Astrocyte (in vitro differentiated cells and primary cell): ENCODE measurements at regions not wholly inside any gene's neighbourhood (a gene's known extent, or its start where the extent isn't known, plus 50 kb on each side); places are given as distances from the start of the nearest gene placed in this dataset.

ENCODE experiments used
- DNase-seq: peaks from one replicate; pipeline ENCODE4 v3.0.0-alpha.2; 2010; ENCODE audit warnings: low read depth
- FAIRE-seq: peaks from 2 replicates; lab custom pipeline; 2011; peaks lifted over from hg19 to GRCh38; lab: Jason Lieb, UNC
- H2AFZ ChIP-seq: 2 replicates; pipeline ENCODE4 v1.6.0; 2012; ENCODE audit warnings: low read depth, low read length, inconsistent platforms
- H3K27ac ChIP-seq: 2 replicates; pipeline ENCODE4 v1.5.1; 2011; ENCODE audit warnings: low read depth, low read length, inconsistent platforms
- H3K27me3 ChIP-seq: 2 replicates; pipeline ENCODE4 v1.6.0; 2011; ENCODE audit warnings: low read length, inconsistent platforms; ENCODE audit not compliant: insufficient read depth
- H3K36me3 ChIP-seq: 2 replicates; pipeline ENCODE4 v1.5.1; 2011; ENCODE audit warnings: low read length, inconsistent platforms; ENCODE audit not compliant: insufficient read depth
- H3K4me1 ChIP-seq: 2 replicates; pipeline ENCODE4 v1.5.1; 2011; ENCODE audit warnings: low read length, inconsistent platforms; ENCODE audit not compliant: insufficient read depth
- H3K4me2 ChIP-seq: 2 replicates; pipeline ENCODE4 v1.6.0; 2012; ENCODE audit warnings: low read length, inconsistent platforms
- H3K4me3 ChIP-seq: 2 replicates; pipeline ENCODE4 v1.5.1; 2011; ENCODE audit warnings: low read depth, mild to moderate bottlenecking, low read length, inconsistent platforms; ENCODE audit not compliant: insufficient read depth
- H3K79me2 ChIP-seq: 2 replicates; pipeline ENCODE4 v1.6.0; 2012; ENCODE audit warnings: mild to moderate bottlenecking, low read length, inconsistent platforms; ENCODE audit not compliant: insufficient read depth
- H3K9ac ChIP-seq: 2 replicates; pipeline ENCODE4 v1.6.0; 2012; ENCODE audit warnings: mild to moderate bottlenecking, low read length, inconsistent platforms
- H3K9me3 ChIP-seq: 2 replicates; pipeline ENCODE4 v1.5.1; 2012; ENCODE audit warnings: low read depth, mild to moderate bottlenecking, low read length, inconsistent platforms; ENCODE audit not compliant: insufficient read depth
- H4K20me1 ChIP-seq: 2 replicates; pipeline ENCODE4 v1.6.0; 2012; ENCODE audit warnings: low read length, inconsistent platforms; ENCODE audit not compliant: insufficient read depth
- H3K27ac Mint-ChIP-seq: one replicate; pipeline ENCODE4 v1.8.0; 2021; ENCODE audit warnings: mild to moderate bottlenecking, mixed read lengths; ENCODE audit not compliant: unreplicated experiment
- H3K27me3 Mint-ChIP-seq: one replicate; pipeline ENCODE4 v1.8.0; 2021; ENCODE audit warnings: low read depth, mixed read lengths; ENCODE audit not compliant: unreplicated experiment
- H3K36me3 Mint-ChIP-seq: one replicate; pipeline ENCODE4 v1.8.0; 2021; ENCODE audit warnings: low read depth, mixed read lengths; ENCODE audit not compliant: unreplicated experiment
- H3K4me1 Mint-ChIP-seq: one replicate; pipeline ENCODE4 v1.8.0; 2021; ENCODE audit warnings: low read depth, mixed read lengths; ENCODE audit not compliant: unreplicated experiment
- H3K4me3 Mint-ChIP-seq: one replicate; pipeline ENCODE4 v1.8.0; 2021; ENCODE audit warnings: mild to moderate bottlenecking, moderate library complexity, mixed read lengths; ENCODE audit not compliant: unreplicated experiment
- H3K9me3 Mint-ChIP-seq: one replicate; pipeline ENCODE4 v1.8.0; 2021; ENCODE audit warnings: mild to moderate bottlenecking, mixed read lengths; ENCODE audit not compliant: unreplicated experiment
- EZH2 ChIP-seq: IDR thresholded peaks from 2 replicates; pipeline ENCODE4 v1.6.1; 2012; ENCODE audit warnings: mild to moderate bottlenecking, low read length, inconsistent platforms; ENCODE audit not compliant: insufficient read depth
- TF ChIP-seq, protein P1 (sequence below): IDR thresholded peaks from 2 replicates; pipeline ENCODE4 v1.5.1; 2011; ENCODE audit warnings: low read depth, mild to moderate bottlenecking, inconsistent platforms, low read length, moderate library complexity; ENCODE audit not compliant: insufficient read depth

DNA sequence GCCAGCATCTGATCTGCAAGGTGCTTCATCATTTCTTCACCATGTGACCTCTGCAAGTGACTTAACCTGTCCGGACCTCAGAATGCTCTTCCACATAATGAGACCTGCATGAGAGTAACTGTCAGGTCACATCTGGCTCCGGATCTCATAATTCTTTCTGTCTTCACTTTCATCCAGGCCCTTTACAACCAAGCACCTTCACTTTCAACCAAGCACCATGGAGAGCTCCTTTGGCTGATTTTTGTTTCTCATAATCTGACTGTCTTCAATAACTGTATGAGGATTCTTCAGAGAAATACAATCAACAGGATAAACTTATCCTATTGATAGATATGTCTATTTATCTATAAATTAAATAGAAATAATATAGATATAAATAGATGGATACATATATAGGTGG lies 148.1 kb downstream of the VCX3A start:
- H3K27ac Mint-ChIP-seq = no peak overlapping the region
- Histone ChIP-seq H3K27me3 (no peaks in the 10 kb centered on the region), H4K20me1 (no peaks in the 10 kb centered on the region), H3K36me3 (no peaks in the 10 kb centered on the region), H3K79me2 (no peaks in the 10 kb centered on the region), H3K9me3 (no peaks in the 10 kb centered on the region), H3K9ac (no peak overlapping the region), H3K4me1 (no peaks in the 10 kb centered on the region), H3K27ac (no peak overlapping the region), H2AFZ (no peak overlapping the region), H3K4me2 (no peak overlapping the region), H3K4me3 (no peak overlapping the region)
- no peak for FAIRE-seq
- TF ChIP-seq, protein P1, sequence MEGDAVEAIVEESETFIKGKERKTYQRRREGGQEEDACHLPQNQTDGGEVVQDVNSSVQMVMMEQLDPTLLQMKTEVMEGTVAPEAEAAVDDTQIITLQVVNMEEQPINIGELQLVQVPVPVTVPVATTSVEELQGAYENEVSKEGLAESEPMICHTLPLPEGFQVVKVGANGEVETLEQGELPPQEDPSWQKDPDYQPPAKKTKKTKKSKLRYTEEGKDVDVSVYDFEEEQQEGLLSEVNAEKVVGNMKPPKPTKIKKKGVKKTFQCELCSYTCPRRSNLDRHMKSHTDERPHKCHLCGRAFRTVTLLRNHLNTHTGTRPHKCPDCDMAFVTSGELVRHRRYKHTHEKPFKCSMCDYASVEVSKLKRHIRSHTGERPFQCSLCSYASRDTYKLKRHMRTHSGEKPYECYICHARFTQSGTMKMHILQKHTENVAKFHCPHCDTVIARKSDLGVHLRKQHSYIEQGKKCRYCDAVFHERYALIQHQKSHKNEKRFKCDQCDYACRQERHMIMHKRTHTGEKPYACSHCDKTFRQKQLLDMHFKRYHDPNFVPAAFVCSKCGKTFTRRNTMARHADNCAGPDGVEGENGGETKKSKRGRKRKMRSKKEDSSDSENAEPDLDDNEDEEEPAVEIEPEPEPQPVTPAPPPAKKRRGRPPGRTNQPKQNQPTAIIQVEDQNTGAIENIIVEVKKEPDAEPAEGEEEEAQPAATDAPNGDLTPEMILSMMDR = no peak
- no peak for TF ChIP-seq EZH2
- no peak overlapping the region for H3K4me3 Mint-ChIP-seq
- no peaks in the 10 kb centered on the region for H3K9me3 Mint-ChIP-seq
- H3K27me3 Mint-ChIP-seq = no peaks in the 10 kb centered on the region
- H3K36me3 Mint-ChIP-seq = no peaks in the 10 kb centered on the region
- H3K4me1 Mint-ChIP-seq = no peaks in the 10 kb centered on the region
- DNase-seq = no peak

DNA sequence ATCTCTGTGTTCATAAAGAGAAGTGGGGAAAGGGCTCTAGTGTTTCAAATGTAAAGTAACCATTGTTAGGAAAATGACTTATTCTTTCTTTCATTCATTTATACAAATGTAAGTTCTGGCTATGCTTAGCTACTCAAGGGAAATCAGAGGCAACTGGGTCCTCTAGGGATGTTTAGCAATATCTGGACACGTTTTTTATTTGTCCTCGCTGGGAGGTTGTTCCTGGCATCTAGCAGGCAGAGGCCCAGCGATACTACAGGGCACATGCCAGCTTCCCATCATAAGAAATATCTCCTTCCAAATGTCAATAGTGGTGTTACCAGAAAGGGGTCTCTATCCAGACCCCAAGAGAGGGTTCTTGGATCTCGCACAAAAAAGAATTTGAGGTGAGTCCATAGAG lies 150.0 kb downstream of the VCX3A start:
- no peaks in the 10 kb centered on the region for H3K9me3 ChIP-seq
- H3K27me3 ChIP-seq = no peaks in the 10 kb centered on the region
- no peaks in the 10 kb centered on the region for H4K20me1 ChIP-seq
- no peaks in the 10 kb centered on the region for H3K27me3 Mint-ChIP-seq
- H3K36me3 Mint-ChIP-seq = no peaks in the 10 kb centered on the region
- H3K27ac Mint-ChIP-seq = no peak overlapping the region
- no peak overlapping the region for H2AFZ ChIP-seq
- H3K36me3 ChIP-seq = no peaks in the 10 kb centered on the region
- no peak overlapping the region for H3K9ac ChIP-seq
- no peak for FAIRE-seq
- TF ChIP-seq EZH2 = no peak
- TF ChIP-seq, protein P1 = no peak
- H3K79me2 ChIP-seq = no peaks in the 10 kb centered on the region
- no peak overlapping the region for H3K4me2 ChIP-seq
- no peak for DNase-seq
- no peaks in the 10 kb centered on the region for H3K9me3 Mint-ChIP-seq
- H3K4me1 ChIP-seq = no peaks in the 10 kb centered on the region
- H3K27ac ChIP-seq = no peak overlapping the region
- no peak overlapping the region for H3K4me3 Mint-ChIP-seq
- H3K4me3 ChIP-seq = no peak overlapping the region
- H3K4me1 Mint-ChIP-seq = no peaks in the 10 kb centered on the region

DNA sequence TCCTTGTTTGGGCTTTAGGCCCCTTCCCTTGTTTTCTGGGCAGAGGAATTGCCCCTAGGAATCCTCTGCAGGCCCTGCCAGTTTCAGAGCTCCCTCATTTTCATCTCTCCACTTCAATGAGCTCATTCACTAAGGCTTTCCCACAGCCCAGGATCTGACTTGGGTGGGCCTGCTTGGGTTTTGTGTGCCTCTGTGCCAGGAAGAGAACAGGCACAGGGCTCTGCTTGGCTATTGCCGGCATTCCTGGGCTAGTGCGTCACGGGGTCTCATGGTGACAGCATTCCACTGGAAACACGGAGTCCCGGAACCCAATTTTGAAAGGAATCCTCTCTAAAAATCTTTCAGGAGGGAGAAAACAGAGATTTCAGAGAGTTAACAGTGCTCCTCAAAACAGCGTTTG lies 150.5 kb downstream of the VCX3A start:
- no peak for FAIRE-seq
- H4K20me1 ChIP-seq = no peaks in the 10 kb centered on the region
- no peak overlapping the region for H3K4me3 Mint-ChIP-seq

More for the DNA sequence above, 150.5 kb downstream of the VCX3A start:
- H3K27me3 ChIP-seq = no peaks in the 10 kb centered on the region
- H3K9me3 ChIP-seq = no peaks in the 10 kb centered on the region
- no peaks in the 10 kb centered on the region for H3K36me3 ChIP-seq
- no peak overlapping the region for H3K4me3 ChIP-seq
- no peak for DNase-seq
- TF ChIP-seq, protein P1 = no peak
- no peak for TF ChIP-seq EZH2
- H3K9ac ChIP-seq = no peak overlapping the region
- Mint-ChIP-seq H3K27ac (no peak overlapping the region), H3K27me3 (no peaks in the 10 kb centered on the region), H3K4me1 (no peaks in the 10 kb centered on the region), H3K9me3 (no peaks in the 10 kb centered on the region), H3K36me3 (no peaks in the 10 kb centered on the region)
- H3K4me1 ChIP-seq = no peaks in the 10 kb centered on the region
- no peaks in the 10 kb centered on the region for H3K79me2 ChIP-seq
- H2AFZ ChIP-seq = no peak overlapping the region
- H3K4me2 ChIP-seq = no peak overlapping the region
- H3K27ac ChIP-seq = no peak overlapping the region
